HG03378 (cell line): ENCODE measurements at regions not wholly inside any gene's neighbourhood (a gene's known extent, or its start where the extent isn't known, plus 50 kb on each side); places are given as distances from the start of the nearest gene placed in this dataset.
A peak's percentile ranks its signal among the peaks of the same experiment; 100 is the strongest.

Source experiments
- ATAC-seq: cut with Tn5 transposase; IDR thresholded peaks from one replicate; pipeline ENCODE4 v1.9.1; 2021; ENCODE audit warnings: mild to moderate bottlenecking, moderate library complexity; ENCODE audit not compliant: unreplicated experiment

DNA sequence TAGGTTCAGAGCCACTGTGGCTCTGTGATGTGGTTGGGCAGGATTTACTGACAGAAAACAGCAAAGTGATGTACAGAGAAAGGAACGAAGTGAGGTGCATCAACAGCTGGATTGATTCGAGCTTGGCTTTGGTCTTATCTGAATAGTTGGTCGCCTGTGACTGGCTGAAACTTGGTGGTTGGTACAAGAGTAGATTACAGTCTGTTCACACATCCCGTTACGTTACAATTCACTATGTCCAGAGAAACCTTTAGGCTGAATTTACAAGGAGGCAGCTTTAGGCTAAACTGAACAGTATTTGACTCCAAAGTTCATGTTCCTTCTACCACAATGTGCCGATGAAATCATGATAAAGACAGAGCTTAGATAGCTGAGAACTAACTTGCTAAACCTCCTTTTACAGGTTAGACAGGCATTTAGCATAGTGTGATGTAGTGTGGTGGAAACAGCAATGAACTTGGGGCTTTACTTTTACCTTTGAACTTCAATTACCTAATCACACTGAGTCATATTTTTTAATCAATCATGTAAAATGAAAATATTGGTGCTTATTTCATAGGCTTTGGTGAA lies 210.2 kb upstream of the PUM3 start:
- ATAC-seq, result no peak

- no peak for ATAC-seq
Measured at GRCh38 chr9:3049636-3050035, 205.7 kb upstream of the PUM3 start.

DNA sequence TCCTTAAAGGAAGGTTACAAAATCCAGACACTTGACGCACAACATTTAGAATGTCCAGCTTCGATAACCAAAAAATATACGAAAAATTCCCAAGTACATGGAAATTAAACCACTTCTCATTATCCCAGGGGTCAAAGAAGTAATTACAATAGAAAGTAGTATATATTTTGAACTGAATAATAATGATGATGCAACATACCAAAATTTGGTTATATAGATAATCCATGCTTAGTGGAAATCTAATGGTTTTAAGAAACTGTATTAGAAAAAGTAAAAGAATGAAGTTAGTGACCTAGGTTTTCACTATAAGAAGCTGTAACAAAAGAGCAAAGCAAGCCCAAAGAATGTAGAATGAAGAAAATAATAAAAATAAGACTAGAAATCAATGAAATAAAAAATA lies 204.0 kb upstream of the PUM3 start:
- ATAC-seq, result no peak

DNA sequence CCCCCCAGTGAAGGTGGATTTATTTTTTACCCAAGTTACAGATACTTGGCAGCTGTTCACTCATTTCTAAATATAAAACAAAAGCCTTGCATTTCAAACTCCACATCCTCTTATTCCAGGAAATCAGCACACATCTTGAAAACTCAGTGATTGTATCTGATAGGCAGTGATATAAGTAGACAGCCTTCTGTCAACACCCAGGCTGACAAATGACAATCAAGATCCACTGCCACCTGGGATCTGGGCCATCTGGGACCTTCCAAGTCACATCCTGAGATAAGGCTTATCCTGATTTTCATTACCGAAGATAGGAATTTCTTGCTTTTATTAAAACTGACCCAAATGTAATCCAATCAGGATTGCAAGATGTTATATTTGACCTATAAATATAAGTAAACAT lies 201.3 kb upstream of the PUM3 start:
- ATAC-seq, result no peak

GRCh38 chr9:3043369-3043768 lies 199.5 kb upstream of the PUM3 start:
- no peak for ATAC-seq

DNA sequence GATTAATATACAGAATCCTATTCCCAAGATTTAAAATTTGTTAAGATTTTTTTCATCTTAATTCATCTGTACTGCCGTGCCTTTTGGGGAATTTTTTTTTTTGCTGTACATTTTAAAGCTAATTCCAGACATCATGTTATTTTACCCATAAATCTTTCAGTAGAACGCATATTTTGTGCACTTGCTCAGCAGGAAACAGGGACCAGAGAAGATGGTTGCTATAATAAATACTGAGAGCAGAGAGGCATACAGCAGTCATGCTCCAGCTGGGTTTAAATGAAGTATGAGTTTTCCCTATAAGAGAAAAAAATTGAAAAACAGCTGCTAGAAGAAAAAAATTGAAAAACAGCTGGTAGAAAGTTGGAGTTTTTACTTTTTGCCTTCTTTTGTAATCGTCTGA lies 196.9 kb upstream of the PUM3 start:
- ATAC-seq, result no peak

- ATAC-seq, result no peak
Measured at GRCh38 chr9:3036333-3036700, 192.4 kb upstream of the PUM3 start.

DNA sequence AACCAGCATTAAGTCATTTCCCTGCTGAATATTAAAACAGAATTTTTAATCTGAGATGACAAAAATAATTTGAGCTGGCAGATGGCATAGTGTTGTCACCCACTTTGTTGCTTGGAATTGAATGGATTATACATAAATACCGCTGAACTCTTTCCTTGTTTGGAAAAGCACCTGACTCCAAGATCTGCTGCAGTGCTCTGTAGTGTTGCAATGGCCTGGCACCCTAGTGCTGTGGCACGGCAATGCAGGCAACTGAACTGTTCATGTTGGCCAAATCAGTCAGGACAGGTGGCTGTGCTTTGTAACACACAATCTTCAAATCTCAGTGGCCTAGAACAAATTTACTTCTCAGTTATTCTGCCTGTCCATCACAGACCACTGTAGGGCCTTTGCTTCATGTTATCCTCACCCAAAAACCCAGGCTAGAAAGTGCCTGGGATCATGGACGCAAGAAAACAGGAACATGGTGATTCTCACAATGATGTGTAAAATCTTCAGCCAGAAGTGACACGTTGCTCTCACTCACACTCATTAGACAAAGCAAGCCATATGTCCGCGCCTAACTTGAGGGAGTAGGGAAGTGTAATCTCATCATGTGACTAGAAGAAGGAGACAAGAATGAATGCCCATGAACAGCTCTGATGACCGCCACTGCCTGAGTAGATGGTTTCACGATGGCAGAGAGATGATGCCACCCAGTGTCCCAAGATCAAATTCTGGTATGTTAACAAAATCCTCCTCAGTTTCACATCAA lies 191.9 kb upstream of the PUM3 start:
- no peak for ATAC-seq

GRCh38 chr9:3032898-3033297 lies 189.0 kb upstream of the PUM3 start:
- ATAC-seq, result peak; percentile 64

DNA sequence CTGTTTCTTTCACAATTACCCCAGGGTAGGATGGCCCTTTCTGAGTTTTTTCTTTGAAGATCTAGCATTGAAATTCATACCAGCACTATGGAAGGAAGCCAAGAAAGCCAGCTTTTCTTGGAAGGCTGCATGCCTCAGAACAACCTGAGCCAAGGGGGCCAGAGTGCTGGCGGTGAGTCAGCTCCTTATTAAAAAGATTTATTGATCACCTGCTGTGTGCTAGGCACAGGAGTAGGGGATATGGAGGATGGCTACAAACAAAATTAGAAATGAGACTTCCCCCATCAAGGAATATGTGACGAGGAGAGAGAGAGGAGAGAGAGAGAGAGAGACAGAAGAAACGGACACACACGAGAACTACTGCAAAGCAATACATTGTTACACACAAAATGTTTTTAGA lies 184.6 kb upstream of the PUM3 start:
- ATAC-seq, result no peak

DNA sequence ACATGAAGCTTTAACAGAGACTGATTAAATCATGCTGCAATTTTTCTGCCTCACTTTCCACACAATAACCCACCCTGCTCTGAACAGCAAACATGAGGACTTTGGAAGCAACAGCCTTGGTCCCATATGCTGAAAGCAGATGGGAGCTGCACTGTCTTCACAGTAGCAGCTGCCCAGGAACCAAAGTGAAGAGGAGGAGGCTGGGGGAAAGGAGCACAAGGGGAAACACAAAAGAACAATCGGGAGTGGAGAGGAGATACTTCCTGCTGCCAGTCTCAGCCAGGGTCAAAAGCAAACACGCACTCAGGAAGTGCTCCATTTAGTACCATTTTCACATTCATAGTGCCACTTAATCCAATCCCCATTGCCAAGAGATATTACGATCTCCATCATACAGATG lies 183.3 kb upstream of the PUM3 start:
- no peak for ATAC-seq

GRCh38 chr9:3023449-3023848 lies 179.6 kb upstream of the PUM3 start:
- ATAC-seq, result no peak

GRCh38 chr9:3018691-3019230 lies 174.9 kb upstream of the PUM3 start:
- ATAC-seq, result no peak

DNA sequence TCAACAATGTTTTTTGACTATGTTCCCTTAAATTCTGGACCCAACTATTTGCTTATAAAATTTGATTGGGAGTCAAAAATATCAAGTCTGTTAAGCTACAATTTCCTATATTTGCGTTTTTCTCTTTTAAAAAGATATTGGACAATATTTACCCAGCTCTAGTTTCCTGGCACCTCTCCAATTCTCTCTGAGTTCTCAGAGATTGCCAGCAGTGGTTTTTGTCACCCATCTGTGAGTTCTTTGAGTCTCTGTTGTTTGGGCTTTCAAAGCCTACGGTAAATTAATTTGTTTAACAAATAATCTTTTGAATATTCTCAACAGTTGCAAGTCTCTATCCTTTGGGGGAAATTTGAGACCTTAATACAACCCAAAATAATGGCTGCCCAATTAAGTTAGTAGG lies 174.2 kb upstream of the PUM3 start:
- no peak for ATAC-seq

GRCh38 chr9:3014178-3014577 lies 170.3 kb upstream of the PUM3 start:
- no peak for ATAC-seq

DNA sequence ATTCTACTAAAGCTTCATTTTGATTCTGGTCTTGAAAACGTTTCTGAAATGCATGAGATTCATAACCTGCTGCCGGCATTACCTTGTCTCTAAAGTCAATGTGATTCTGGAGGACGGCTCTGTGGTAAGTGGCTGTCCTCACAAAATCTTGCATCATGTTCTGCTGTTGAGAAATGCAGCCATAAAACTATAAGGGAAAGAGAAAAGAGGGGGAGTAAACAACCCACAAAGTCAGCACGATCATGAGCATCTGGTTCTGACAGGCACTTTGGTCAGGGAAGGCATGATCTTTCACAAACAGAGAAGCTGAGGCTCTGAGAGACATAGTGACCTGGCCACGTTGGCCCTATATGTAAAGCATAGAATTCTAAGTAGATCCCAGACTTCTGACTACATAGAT lies 168.9 kb upstream of the PUM3 start:
- no peak for ATAC-seq

DNA sequence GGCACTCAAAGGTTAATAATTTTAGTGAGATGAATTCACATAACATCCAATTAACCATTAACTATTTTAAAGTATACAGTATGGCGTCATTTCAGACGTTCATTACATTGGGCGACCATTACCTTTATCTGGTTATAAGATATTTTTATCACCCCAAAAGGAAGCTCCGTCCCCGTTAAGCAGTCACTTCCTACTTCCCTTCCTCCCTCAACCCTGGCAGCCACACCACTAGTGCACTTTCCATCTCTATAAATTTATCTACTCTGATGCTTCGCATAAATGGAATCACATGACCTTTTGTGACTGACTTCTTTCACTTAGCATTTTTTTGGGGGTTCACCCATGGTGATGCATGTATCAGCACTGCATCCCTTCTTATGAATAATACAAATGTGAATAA lies 168.3 kb upstream of the PUM3 start:
- ATAC-seq, result no peak

- ATAC-seq, result no peak
Measured at GRCh38 chr9:3008091-3008490, 164.2 kb upstream of the PUM3 start.

- ATAC-seq, result no peak
Measured at GRCh38 chr9:3007326-3007725, 163.4 kb upstream of the PUM3 start.

DNA sequence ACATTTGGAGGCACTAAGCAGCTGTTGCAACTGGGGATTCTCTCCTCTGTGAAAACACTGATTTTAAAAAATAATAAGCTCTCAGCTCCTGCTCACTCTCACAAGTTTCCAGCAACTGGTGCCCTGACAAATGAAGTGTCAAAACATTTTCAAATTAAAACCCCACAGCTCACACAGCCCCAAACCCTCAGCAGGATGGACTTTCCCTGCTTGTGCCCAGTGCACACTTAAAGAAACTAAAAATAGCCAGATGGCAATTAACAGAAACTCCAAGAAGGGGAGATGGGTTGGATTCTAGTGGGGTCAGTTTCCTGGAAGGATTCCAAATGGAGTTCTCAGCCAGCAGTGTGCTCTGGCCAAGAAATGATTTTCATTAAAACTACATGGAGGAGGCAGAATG lies 163.0 kb upstream of the PUM3 start:
- ATAC-seq, result no peak

DNA sequence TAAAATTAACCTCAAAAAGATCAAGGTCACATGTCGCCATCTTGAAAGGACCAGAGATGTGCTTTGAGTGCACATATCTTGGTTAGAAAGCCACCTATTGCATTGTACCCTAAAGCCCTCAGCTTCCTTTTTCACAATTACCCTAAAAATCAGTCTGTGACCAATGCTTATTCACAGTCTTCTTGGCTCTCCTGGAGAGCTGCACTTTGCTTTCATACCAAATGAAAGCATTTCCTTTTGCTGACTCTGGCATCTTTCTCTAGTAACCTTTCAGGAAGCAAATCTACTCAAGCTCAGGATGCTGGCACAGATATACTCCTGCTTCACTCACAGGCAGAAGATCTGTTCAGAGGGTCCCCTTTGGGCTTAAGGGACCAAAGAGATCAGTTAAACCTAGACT lies 160.7 kb upstream of the PUM3 start:
- ATAC-seq, result no peak

- ATAC-seq, result no peak
Measured at GRCh38 chr9:3001311-3001710, 157.4 kb upstream of the PUM3 start.

DNA sequence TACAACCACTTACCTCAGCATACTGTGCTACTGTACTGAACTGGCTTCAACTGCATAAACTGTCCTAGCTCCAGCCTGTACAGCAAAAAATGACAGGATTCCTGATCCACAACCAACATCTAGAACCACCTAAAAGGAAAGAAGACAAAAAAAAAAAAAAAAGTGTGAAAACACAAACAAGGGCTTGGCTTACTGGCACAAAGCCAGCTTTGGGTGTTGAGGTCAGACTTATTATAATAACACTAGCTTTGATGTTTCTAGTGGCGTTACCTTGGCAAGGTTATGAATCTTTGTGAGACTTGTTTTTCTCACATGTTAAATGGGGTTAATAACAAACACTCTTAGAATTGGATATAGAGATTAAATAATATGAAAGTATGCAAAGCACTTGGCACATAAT lies 148.5 kb upstream of the PUM3 start:
- ATAC-seq, result no peak
